NCI-H1105 (cell line): ENCODE measurements at regions not wholly inside any gene's neighbourhood (a gene's known extent, or its start where the extent isn't known, plus 50 kb on each side); places are given as distances from the start of the nearest gene placed in this dataset.

Experiments used
- DNase-seq: peaks from one replicate; lab custom pipeline; 2025; lab: John Stamatoyannopoulos, UW

DNA sequence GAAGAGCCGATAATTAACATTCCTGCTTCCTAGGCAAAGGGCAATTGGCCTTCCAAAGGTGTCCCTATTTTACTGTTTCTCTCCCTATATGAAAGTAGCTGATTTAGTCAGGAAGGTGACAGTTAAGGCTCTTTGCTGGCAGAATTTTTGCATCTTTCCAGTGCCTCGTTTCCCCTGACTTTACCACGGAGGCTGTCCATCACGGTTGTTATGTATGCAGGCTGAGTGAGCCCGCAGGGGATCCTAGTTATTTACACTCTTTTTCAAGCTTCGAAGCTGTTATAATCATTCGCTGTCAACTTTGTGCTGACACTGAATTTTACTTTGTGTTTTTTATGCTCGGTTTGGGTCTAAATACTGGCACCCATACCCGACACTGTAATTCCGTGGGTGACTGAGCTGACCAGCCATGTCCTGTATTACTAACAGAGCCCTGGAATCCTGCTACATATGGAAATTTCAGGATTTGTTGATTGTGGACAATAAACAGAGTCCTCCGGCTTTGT lies 713.8 kb upstream of the FANCL start:
- no peak for DNase-seq

- DNase-seq: no peak
Observed at GRCh38 chr2:58951722-58952121, 710.6 kb upstream of the FANCL start.

DNA sequence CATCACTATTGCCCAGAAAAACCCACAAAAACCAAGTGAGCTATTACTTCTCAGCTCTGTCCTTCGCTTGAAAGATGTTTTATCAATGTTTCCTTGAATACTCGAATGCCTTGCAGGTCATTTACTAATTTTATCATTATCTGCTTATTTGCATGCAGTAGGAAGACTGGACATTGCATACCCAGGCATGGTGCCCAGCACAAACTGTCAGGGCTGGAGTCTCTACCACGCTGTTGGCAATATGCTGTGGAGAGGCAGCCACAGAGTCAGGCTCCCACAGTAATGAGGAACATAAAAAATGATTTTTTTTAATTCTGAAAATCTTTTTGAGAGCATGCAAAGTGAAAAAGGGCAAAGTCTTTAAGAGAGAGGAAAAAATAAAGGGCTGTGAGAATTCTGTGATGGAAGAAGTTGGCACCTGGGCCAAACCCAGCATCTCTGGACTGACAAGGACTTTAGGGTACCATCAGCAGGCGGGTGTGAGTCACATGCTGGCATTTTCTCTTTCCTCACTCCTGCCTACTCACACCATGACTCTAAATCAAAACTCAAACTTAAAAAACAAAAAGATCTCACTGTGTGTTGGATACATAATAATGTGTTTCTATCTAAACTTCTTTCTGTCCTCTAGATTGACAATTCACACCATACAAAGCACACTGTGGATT lies 709.8 kb upstream of the FANCL start:
- DNase-seq: no peak

DNA sequence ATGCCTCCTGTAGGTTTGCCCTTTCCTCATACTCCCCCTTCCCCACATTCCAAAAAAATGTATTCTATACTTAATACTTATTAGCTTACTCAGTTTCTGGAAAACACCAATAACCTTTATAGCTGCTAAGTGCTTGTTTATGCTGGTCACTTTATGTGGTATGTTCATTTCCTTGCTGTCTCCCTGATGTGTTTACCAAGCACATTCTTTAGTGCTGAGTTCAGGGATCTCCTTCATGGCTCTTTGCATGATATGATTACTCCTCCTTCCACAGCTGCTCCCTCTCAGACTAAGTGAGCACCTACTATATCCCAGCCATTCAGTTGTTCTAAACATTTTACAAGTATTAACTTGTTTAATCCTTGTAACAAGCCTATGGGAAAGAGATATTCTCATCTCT lies 698.3 kb upstream of the FANCL start:
- no peak for DNase-seq

DNA sequence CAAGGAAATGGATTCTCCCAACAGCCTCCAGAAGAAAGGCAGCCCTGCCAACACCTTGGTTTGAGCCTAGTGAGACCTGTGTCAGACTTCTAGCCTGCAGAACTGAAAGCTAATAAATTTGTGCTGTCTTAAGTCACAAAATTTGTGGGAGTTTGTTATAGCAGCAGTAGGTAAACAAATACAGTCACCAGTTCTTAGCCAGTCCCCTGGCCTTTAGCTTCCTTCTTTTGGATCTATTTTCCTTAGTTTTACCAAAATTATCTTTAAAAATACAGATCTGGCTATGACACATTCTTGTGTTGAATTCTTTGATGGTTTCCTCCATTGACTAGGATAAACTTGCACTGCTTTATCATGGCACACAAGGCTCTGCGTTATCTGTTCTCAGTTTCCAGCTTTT lies 697.9 kb upstream of the FANCL start:
- no peak for DNase-seq

DNA sequence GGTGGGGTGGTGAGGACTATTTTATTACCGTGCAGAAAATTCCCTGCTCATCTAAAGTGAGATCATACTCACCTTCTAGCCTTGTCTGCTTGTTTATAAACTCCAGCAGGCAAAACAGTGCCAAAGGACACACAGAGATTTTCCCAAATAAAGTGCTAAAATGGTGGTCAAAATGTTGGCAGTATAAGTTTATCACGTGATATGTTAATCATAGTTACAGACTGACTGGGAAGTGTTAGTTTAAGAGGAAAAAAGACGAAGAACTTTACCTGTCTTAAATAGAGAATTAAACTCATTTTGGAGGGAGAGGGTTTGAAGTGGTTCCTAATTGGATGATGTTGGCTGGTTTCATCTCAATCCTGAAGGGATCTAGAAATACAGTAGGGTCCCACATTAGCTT lies 691.7 kb upstream of the FANCL start:
- DNase-seq: no peak

GRCh38 chr2:58930537-58930936 lies 689.4 kb upstream of the FANCL start:
- DNase-seq: no peak

GRCh38 chr2:58928973-58929372 lies 687.8 kb upstream of the FANCL start:
- DNase-seq: no peak

DNA sequence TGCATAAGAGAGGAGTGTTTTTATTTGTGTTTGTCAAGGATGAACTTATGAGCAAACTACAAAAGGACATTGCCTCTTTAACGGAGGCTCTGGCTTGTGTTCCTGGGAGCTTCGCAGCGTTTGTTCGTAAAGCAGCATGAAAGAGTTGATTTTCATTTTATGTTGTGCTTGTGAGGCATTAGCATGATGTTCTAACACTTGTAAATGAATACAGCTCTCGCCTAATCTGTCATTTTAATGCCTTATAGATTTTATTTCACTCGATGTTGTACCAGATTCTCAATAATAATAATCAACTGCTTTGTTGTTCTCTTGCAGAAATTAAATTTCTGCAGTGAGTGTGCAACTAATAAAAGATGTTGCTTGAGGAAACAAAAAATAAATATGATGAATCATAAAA lies 687.3 kb upstream of the FANCL start:
- DNase-seq: no peak

DNA sequence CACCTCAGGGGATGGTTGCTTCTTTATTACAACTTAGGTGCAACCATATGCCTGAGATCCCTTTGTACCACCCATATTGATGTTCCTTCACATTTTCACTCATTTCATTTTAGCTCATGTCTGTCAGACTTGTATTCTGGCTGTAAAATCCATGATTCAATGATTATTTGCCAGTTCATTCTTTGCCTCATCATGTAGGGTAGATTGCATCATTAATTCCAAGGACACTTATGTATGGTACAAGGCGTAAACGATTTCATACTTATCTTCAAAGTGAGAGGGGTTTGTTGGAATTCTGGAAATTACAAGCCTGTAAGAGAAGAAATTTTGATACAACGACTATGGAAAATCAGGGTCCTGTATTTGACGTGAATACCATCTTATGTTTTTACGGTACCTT lies 685.0 kb upstream of the FANCL start:
- DNase-seq: no peak

GRCh38 chr2:58925676-58926081 lies 684.6 kb upstream of the FANCL start:
- no peak for DNase-seq

DNA sequence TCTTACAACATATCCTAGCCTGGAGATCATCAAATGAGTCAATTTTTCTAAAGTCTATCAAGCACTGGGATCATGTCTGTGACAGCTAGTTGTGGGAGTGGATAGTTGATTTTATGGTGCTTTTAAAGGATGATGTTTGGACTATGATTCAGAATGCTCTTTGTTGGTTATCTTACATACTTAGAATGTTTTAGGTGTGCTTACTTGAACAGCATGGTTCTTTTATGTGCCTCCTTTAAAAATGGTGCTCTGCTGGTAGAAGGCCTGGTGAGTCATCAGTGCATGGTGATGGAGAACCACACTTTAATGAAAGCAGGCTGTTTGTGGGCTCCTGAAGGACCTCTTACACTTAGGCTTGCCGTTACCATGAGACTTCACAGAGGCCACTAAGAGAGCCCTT lies 682.7 kb upstream of the FANCL start:
- DNase-seq: no peak

GRCh38 chr2:58922245-58922644 lies 681.1 kb upstream of the FANCL start:
- DNase-seq: no peak

DNA sequence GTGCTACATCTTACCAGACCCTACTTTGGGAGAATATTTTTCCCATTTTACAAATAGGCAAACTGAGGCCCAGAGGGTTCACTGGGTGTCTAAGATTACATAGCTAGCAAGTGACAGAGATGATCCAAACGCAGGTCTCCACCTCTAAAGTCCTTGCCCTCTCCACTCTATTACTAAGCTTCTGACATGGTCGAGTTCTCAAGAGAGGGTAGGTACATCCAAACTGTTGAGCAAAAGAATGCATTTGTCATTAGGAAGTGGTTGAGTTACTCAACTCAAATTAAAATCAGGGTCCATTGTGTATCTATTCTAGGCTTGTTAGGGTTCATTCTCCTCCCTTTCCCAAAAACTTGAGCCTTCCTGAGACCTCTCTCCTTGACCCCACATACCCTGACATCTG lies 680.6 kb upstream of the FANCL start:
- DNase-seq: no peak

DNA sequence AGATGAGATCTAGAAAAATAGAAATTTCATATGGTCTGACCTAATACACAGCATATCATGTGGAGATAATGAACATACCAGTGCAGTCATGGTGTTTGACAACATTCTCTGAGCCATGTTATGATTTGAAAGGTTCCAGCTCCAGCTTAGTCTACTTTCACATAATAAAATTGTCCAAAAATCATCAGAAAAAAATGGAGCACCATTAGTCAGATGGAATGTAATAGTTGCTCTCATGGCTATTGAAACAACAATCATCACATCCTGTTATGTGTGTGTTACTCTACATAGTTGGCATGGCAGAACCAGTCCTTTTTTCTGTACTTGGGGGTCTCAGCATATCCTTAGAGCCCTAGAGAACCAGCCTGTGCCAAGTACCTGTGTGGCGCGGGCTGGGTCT lies 678.9 kb upstream of the FANCL start:
- no peak for DNase-seq

GRCh38 chr2:58919316-58919715 lies 678.2 kb upstream of the FANCL start:
- no peak for DNase-seq

- no peak for DNase-seq
Observed at GRCh38 chr2:58918141-58918540, 677.0 kb upstream of the FANCL start.

GRCh38 chr2:58917596-58917995 lies 676.5 kb upstream of the FANCL start:
- DNase-seq: no peak

DNA sequence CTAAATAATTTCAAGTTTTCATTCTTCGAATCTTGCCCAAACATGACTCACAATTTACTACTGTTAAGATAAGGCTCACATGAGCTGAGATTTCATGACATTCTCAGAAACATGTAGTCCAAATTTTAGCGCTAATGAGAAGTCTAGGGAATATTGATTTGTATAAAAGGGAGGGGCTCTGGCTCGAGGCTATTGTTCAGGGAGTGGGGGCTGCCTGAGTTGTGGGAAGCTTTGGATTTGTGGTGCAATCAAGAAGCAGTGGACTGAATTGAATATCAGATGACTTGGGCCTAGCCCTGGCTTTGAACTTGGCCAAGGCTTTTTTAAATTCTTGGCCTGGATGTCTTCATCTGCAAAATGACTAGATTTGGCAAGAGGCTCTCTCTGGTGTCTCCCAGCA lies 674.9 kb upstream of the FANCL start:
- no peak for DNase-seq

- DNase-seq: no peak
Observed at GRCh38 chr2:58914733-58915505, 673.8 kb upstream of the FANCL start.

DNA sequence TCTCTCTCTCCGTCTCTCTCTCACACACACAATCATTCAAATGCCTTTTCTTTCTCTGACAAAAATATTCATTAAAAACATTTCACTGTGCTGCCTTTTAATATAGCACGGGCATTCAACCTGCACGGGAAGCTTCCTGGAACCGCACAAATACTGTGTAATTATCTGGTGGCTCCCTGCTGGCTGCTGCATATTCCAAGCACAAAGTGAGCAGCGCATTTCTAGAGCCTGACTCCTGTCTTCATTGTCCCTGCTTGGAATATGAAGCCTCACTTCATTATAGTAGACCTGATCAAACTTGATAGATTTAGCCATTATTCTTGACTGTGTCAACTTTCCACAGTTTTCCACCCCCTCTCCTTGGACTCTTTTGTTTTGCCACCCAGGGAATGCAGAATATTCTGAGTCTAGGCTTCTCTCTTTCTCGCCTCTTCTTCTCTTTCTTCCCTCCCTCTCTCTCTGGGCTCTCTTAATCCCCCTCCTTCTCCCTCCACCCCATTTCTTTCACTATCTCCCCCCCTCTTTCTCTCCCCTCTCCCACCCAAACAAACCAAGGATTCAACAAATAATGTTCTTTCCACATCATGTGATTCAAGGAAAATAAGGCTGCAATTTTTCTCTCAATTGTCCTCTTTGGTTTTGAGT lies 672.1 kb upstream of the FANCL start:
- no peak for DNase-seq

DNA sequence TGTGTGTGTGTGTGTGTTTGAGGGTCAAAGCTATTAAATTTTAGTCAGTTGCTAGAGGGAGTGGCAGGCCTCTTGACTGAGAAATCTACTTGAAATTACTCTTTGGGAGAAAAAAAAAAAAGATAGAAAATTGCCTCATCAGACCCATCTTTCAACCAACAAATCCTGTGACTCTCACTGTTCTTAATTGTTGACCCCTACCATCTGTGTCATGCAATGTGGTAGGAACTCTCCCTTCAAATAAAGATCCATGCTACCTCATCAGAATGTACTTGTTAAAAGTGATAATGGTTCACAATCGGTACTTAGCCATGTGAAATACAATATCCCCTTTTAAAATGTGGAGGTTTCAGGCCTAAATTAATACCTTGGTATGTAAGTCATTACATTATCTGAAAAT lies 670.8 kb upstream of the FANCL start:
- DNase-seq: no peak

DNA sequence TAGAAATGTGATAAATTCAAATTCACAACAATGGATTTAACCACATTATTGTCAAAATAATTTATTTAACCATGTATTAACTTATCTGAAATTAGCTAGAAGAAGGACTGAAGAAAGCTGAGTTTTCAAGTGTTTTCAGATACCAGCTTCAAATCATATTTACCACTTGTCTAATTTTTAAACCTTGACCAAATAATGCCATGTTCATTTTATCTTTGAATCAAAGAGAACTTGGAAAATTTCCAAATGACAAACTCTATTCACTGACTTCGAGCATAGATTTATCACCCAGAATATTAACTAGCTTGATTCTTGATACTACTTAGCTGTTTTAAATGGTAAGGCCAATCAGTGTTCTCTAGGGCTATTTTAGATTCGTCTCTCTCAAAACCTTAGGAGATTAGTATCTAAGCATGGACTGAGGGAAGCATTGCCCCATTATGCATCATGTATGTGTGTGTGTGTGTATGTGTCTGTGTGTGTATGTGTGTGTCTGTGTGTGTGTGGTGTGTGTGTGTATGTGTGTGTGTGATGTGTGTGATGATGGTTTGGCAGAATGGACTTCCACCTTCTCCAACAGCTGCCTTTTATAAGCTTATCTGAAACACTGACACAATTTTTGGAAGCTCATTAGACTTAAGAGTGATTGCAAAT lies 667.5 kb upstream of the FANCL start:
- no peak for DNase-seq
